Endothelial cell of umbilical vein (primary cell): ENCODE measurements at regions not wholly inside any gene's neighbourhood (a gene's known extent, or its start where the extent isn't known, plus 50 kb on each side); places are given as distances from the start of the nearest gene placed in this dataset.

Source experiments
- BruUV-seq: library from RNA; stranded (reverse); fragments of 400-500 nt; replicated peaks from 2 replicates; lab custom pipeline; 2021; lab: Mats Ljungman, UMichigan
- CTCF ChIA-PET: fragments of 300-600, 350-600 bp; sonication (Branson Sonifier 250); formaldehyde crosslinking; loops from one replicate; lab custom pipeline; 2021; ENCODE audit warnings: antibody characterized with exemption, inconsistent platforms; lab: Charles Lee
- POLR2A ChIA-PET: fragments of 300-600, 350-600 bp; sonication (Branson Sonifier 250); formaldehyde crosslinking; loops from one replicate; lab custom pipeline; 2021; ENCODE audit warnings: antibody characterized with exemption, inconsistent platforms; lab: Charles Lee
- DNase-seq: peaks from one replicate; pipeline ENCODE4 v3.0.0-alpha.2; 2011; ENCODE audit warnings: low read depth, low spot score
- FAIRE-seq: peaks from 2 replicates; lab custom pipeline; 2011; peaks lifted over from hg19 to GRCh38; lab: Jason Lieb, UNC
- H2AFZ ChIP-seq: 2 replicates; pipeline ENCODE4 v1.6.0; 2012; ENCODE audit warnings: low read depth, low read length, control low read depth, inconsistent platforms
- H3K27ac ChIP-seq: 2 replicates; pipeline ENCODE4 v1.5.1; 2011; ENCODE audit warnings: low read depth, mild to moderate bottlenecking, control low read depth, low read length, moderate library complexity; ENCODE audit not compliant: insufficient read depth
- H3K27me3 ChIP-seq, 2 experiments: 2 replicates each; pipeline versions ENCODE4 v1.6.0 to v1.6.1; 2011; ENCODE audit warnings: low read length in 2 of 2, mixed read lengths in 1 of 2; ENCODE audit not compliant: control insufficient read depth in 2 of 2, insufficient read depth in 2 of 2
- H3K36me3 ChIP-seq, 2 experiments: 2 replicates in 1 of 2; 3 replicates in 1 of 2; pipeline ENCODE4 v1.5.1; 2011; ENCODE audit warnings: low read length in 2 of 2, mild to moderate bottlenecking in 1 of 2, moderate library complexity in 1 of 2; ENCODE audit not compliant: control insufficient read depth in 2 of 2, insufficient read depth in 2 of 2; ENCODE audit errors: extremely low read depth in 1 of 2
- H3K4me1 ChIP-seq: 3 replicates; pipeline ENCODE4 v1.5.1; 2011; ENCODE audit warnings: mild to moderate bottlenecking, low read length; ENCODE audit not compliant: control insufficient read depth, insufficient read depth; ENCODE audit errors: extremely low read depth
- H3K4me2 ChIP-seq: 2 replicates; pipeline ENCODE4 v1.6.1; 2011; ENCODE audit warnings: low read length, control low read depth, mixed read lengths; ENCODE audit not compliant: insufficient read depth
- H3K4me3 ChIP-seq, 3 experiments: fragments of 200-600 bp in 1 of 3; sonication (generic), shearing (Covaris generic) in 1 of 3; replicated peaks in 1 of 3; 2 replicates each; pipeline ENCODE4 v1.5.1; 2011 to 2016; ENCODE audit warnings: control low read depth in 3 of 3, low read length in 3 of 3, mild to moderate bottlenecking in 2 of 3, inconsistent platforms in 1 of 3, low read depth in 1 of 3, moderate library complexity in 1 of 3; ENCODE audit not compliant: insufficient read depth in 1 of 3
- H3K79me2 ChIP-seq: 2 replicates; pipeline ENCODE4 v1.6.0; 2012; ENCODE audit warnings: low read length, inconsistent platforms; ENCODE audit not compliant: control insufficient read depth, insufficient read depth
- H3K9ac ChIP-seq: replicated peaks from 2 replicates; pipeline ENCODE3; 2011; ENCODE audit warnings: low read length, control low read depth; ENCODE audit not compliant: insufficient read depth; ENCODE audit errors: extremely low read depth
- H3K9me1 ChIP-seq: replicated peaks from 3 replicates; pipeline ENCODE4 v1.6.0; 2011; ENCODE audit warnings: mild to moderate bottlenecking, low read length; ENCODE audit not compliant: control insufficient read depth, insufficient read depth; ENCODE audit errors: extremely low read depth
- H3K9me3 ChIP-seq: replicated peaks from 2 replicates; pipeline ENCODE4 v1.5.1; 2012; ENCODE audit warnings: low read length, inconsistent platforms; ENCODE audit not compliant: control insufficient read depth, insufficient read depth
- H4K20me1 ChIP-seq: replicated peaks from 2 replicates; pipeline ENCODE3; 2011; ENCODE audit warnings: mild to moderate bottlenecking, low read length; ENCODE audit not compliant: control insufficient read depth, insufficient read depth; ENCODE audit errors: extremely low read depth
- EZH2 ChIP-seq: IDR thresholded peaks from 2 replicates; pipeline ENCODE4 v1.6.1; 2012; ENCODE audit warnings: borderline replicate concordance, low read depth, mild to moderate bottlenecking, moderate library complexity, low read length, inconsistent platforms; ENCODE audit not compliant: severe bottlenecking
- FOS ChIP-seq: IDR thresholded peaks from 2 replicates; pipeline ENCODE4 v1.6.1; 2011; ENCODE audit warnings: mild to moderate bottlenecking, low read length, moderate library complexity, borderline replicate concordance; ENCODE audit not compliant: insufficient read depth
- GATA2 ChIP-seq: IDR thresholded peaks from 2 replicates; pipeline ENCODE4 v1.7.0; 2011; ENCODE audit warnings: low read depth, mild to moderate bottlenecking, moderate library complexity, mixed read lengths, low read length; ENCODE audit not compliant: insufficient read length, insufficient read depth
- JUN ChIP-seq: IDR thresholded peaks from 2 replicates; pipeline ENCODE4 v1.6.1; 2011; ENCODE audit warnings: borderline replicate concordance, low read depth; ENCODE audit not compliant: insufficient read length, insufficient read depth
- MYC ChIP-seq: IDR thresholded peaks from one replicate; pipeline ENCODE4 v1.6.1; 2011; ENCODE audit warnings: mild to moderate bottlenecking, low read depth, low read length
- POLR2A ChIP-seq: IDR thresholded peaks from 2 replicates; pipeline ENCODE4 v1.6.1; 2012; ENCODE audit warnings: low read depth, mild to moderate bottlenecking, control low read depth, low read length
- POLR2AphosphoS5 ChIP-seq: IDR thresholded peaks from 2 replicates; pipeline ENCODE4 v1.6.1; 2012; ENCODE audit warnings: low read depth, mild to moderate bottlenecking, control low read depth, low read length, moderate library complexity; ENCODE audit not compliant: insufficient read depth
- dilution Hi-C: fragments of 300-500 bp; cut with MboI; formaldehyde crosslinking; loops from one replicate; pipeline ENCODE4 v1.15.0; 2019; ENCODE audit warnings: low sequenced_read_pairs; ENCODE audit not compliant: extremely low pct_ligation_motif_present
- intact Hi-C: fragments of 100-400 bp; cut with micrococcal nuclease; formaldehyde crosslinking; loops from one replicate; pipeline ENCODE4 v1.10.0; 2022
- TF ChIP-seq, protein P1 (sequence below), 2 donors: IDR thresholded peaks; 1 replicate in 1 of 2; 2 replicates in 1 of 2; pipeline ENCODE4 v1.5.1; 2011; ENCODE audit warnings: low read length in 2 of 2, mild to moderate bottlenecking in 2 of 2, moderate library complexity in 2 of 2, control low read depth in 1 of 2, inconsistent platforms in 1 of 2, low read depth in 1 of 2; ENCODE audit not compliant: insufficient read depth in 1 of 2; ENCODE audit errors: extremely low read depth in 1 of 2
- TF ChIP-seq, protein P2 (sequence below): IDR thresholded peaks from 2 replicates; pipeline ENCODE4 v1.6.1; 2011; ENCODE audit not compliant: insufficient read depth, insufficient read length

DNA sequence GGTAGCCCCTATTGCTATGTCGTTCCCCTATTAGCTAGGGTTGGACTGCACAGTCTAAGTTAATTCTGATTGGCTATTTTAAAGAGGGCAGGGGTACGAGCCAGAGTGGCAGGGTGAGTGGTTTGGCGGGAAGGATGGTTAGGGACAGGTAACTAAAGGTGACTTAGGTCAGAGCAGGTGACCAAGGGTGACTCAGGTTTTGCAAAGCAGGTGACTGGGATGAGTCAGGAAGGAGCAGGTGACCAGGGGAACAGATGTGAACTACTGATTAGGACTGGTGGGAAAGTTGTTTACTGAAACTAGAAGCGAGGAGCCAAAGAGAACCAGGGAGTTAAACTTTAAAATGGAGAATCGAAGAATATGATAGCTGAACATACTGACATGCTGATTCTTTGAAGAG, 295.2 kb downstream of the GJA1 start:
- H3K27me3 ChIP-seq, result no peaks in the 10 kb centered on the region
- no peaks in the 10 kb centered on the region for H3K9me3 ChIP-seq
- H3K36me3 ChIP-seq, result no peaks in the 10 kb centered on the region
- TF ChIP-seq, protein P1, sequence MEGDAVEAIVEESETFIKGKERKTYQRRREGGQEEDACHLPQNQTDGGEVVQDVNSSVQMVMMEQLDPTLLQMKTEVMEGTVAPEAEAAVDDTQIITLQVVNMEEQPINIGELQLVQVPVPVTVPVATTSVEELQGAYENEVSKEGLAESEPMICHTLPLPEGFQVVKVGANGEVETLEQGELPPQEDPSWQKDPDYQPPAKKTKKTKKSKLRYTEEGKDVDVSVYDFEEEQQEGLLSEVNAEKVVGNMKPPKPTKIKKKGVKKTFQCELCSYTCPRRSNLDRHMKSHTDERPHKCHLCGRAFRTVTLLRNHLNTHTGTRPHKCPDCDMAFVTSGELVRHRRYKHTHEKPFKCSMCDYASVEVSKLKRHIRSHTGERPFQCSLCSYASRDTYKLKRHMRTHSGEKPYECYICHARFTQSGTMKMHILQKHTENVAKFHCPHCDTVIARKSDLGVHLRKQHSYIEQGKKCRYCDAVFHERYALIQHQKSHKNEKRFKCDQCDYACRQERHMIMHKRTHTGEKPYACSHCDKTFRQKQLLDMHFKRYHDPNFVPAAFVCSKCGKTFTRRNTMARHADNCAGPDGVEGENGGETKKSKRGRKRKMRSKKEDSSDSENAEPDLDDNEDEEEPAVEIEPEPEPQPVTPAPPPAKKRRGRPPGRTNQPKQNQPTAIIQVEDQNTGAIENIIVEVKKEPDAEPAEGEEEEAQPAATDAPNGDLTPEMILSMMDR (IDR thresholded peaks at IDR 0.05; ENCODE audit: extremely low read depth in 1 of 2, insufficient read depth in 1 of 2, low read depth in 1 of 2, low read length in 2 of 2), result no peak
- TF ChIP-seq POLR2AphosphoS5, result no peak
- no peak for TF ChIP-seq JUN
- TF ChIP-seq FOS, result no peak
- TF ChIP-seq MYC, result no peak
- TF ChIP-seq EZH2, result no peak
- TF ChIP-seq GATA2, result no peak
- TF ChIP-seq, protein P2, sequence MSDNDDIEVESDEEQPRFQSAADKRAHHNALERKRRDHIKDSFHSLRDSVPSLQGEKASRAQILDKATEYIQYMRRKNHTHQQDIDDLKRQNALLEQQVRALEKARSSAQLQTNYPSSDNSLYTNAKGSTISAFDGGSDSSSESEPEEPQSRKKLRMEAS, result no peak
- no peak for TF ChIP-seq POLR2A
- CTCF ChIA-PET, result no interaction called here
- BruUV-seq, result no TSS peak
- intact Hi-C loops, result no loop called here
- no peaks in the 10 kb centered on the region for H3K79me2 ChIP-seq
- H2AFZ ChIP-seq, result no peak overlapping the region
- dilution Hi-C loops, result no loop called here
- POLR2A ChIA-PET, result no interaction called here
- no peaks in the 10 kb centered on the region for H3K9me1 ChIP-seq
- DNase-seq (no peak), FAIRE-seq (no peak)
- peaks cover 10% of the 10 kb centered on the region for H3K4me1 ChIP-seq
- no peaks in the 10 kb centered on the region for H4K20me1 ChIP-seq
- H3K27ac ChIP-seq, result no peak overlapping the region
- no peak overlapping the region for H3K4me3 ChIP-seq
- H3K4me2 ChIP-seq, result no peak overlapping the region
- no peak overlapping the region for H3K9ac ChIP-seq
